ENCODE measurements at regions not wholly inside any gene's neighbourhood (a gene's known extent, or its start where the extent isn't known, plus 50 kb on each side); places are given as distances from the start of the nearest gene placed in this dataset.

DNA sequence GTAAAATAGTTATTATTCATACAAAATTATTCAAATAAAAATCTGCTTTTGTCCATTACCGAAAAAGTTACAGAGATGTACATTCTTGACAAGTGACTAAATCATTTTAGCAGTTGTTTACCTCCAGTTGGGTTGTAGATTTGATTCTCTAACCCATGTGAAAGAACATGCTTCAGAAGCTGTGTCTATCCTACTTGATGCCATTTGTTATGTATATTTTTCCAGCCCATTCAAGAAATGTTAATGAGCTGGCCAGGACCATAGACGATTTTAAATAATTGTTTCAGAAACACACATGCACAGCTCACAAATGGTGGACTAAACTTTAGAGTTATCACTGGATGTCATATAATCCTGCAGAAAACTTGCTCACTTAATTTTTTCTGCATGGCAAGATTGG lies 391.1 kb upstream of the REG3G start:
- DNase-seq (ENCODE audit: low spot score): no peak
- Histone ChIP-seq H3K4me1 (ENCODE audit: control insufficient read depth in 4 of 4, insufficient read depth in 4 of 4, low read length in 3 of 4) (no peaks in the 10 kb centered on the region), H3K9ac (ENCODE audit: low read depth in 1 of 2, low read length in 2 of 2) (no peak overlapping the region), H3K36me3 (ENCODE audit: control insufficient read depth in 4 of 4, insufficient read depth in 3 of 4, low read depth in 1 of 4, low read length in 3 of 4) (no peaks in the 10 kb centered on the region), H3K27ac (ENCODE audit: low read depth in 1 of 2, low read length in 2 of 2) (no peak overlapping the region), H3K27me3 (ENCODE audit: control insufficient read depth in 4 of 4, insufficient read depth in 4 of 4, low read length in 3 of 4) (no peaks in the 10 kb centered on the region), H3K4me3 (ENCODE audit: low read depth in 1 of 3, low read length in 3 of 3) (no peak overlapping the region), H3K9me3 (ENCODE audit: control insufficient read depth in 4 of 4, low read length in 3 of 4) (peaks cover 0 to 3% (median 1%) of the 10 kb centered on the region in 4 donors)
- no peak for TF ChIP-seq HNF4G (IDR thresholded peaks at IDR 0.05)
- WGBS: 44% methylated on average over 2 of the region's 2 CpGs

DNA sequence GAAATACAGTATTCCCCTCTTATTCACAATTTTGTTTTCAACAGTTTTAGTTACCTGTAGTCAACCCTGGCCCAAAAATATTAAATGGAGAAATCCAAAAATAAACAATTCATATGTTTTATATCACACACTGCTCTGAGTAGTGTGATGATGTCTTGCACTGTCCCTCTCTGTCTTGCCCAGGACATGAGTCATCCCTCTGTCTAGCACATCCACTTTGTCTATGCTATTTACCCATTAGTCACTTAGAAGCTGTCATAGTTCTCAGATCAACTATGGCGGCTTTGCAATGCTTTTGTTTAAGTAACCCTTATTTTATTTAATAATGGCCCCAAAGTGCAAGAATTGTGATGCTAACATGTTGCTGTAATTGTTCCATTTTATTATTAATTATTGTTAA lies 380.6 kb upstream of the REG3G start:
- DNase-seq (ENCODE audit: low spot score): no peak
- H3K9me3 ChIP-seq (ENCODE audit: control insufficient read depth in 4 of 4, low read length in 3 of 4): no peaks in the 10 kb centered on the region
- H3K27me3 ChIP-seq (ENCODE audit: control insufficient read depth in 4 of 4, insufficient read depth in 4 of 4, low read length in 3 of 4): peaks cover 0 to 4% (median 0%) of the 10 kb centered on the region in 4 donors
- TF ChIP-seq EGR1 (IDR thresholded peaks at IDR 0.05; ENCODE audit: low read depth in 2 of 2) (no peak), RXRA (IDR thresholded peaks at IDR 0.05) (no peak), SP1 (IDR thresholded peaks at IDR 0.05) (no peak), MAX (IDR thresholded peaks at IDR 0.05) (no peak)
- H3K27ac ChIP-seq (ENCODE audit: low read depth in 1 of 2, low read length in 2 of 2): no peak overlapping the region
- WGBS: 65% methylated on average over 1 of the region's 1 CpG
- no peaks in the 10 kb centered on the region for H3K4me1 ChIP-seq (ENCODE audit: control insufficient read depth in 4 of 4, insufficient read depth in 4 of 4, low read length in 3 of 4)
- no peak overlapping the region for H3K9ac ChIP-seq (ENCODE audit: low read depth in 1 of 2, low read length in 2 of 2)
- H3K36me3 ChIP-seq (ENCODE audit: control insufficient read depth in 4 of 4, insufficient read depth in 3 of 4, low read depth in 1 of 4, low read length in 3 of 4): no peaks in the 10 kb centered on the region
- H3K4me3 ChIP-seq (ENCODE audit: low read depth in 1 of 3, low read length in 3 of 3): no peak overlapping the region

- H3K9me3 ChIP-seq (ENCODE audit: control insufficient read depth in 4 of 4, low read length in 3 of 4): no peaks in the 10 kb centered on the region
- peaks cover 0 to 4% (median 0%) of the 10 kb centered on the region in 4 donors for H3K27me3 ChIP-seq (ENCODE audit: control insufficient read depth in 4 of 4, insufficient read depth in 4 of 4, low read length in 3 of 4)
- TF ChIP-seq, protein P1, sequence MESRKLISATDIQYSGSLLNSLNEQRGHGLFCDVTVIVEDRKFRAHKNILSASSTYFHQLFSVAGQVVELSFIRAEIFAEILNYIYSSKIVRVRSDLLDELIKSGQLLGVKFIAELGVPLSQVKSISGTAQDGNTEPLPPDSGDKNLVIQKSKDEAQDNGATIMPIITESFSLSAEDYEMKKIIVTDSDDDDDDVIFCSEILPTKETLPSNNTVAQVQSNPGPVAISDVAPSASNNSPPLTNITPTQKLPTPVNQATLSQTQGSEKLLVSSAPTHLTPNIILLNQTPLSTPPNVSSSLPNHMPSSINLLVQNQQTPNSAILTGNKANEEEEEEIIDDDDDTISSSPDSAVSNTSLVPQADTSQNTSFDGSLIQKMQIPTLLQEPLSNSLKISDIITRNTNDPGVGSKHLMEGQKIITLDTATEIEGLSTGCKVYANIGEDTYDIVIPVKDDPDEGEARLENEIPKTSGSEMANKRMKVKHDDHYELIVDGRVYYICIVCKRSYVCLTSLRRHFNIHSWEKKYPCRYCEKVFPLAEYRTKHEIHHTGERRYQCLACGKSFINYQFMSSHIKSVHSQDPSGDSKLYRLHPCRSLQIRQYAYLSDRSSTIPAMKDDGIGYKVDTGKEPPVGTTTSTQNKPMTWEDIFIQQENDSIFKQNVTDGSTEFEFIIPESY (IDR thresholded peaks at IDR 0.05): no peak
- no peak for TF ChIP-seq YY1 (IDR thresholded peaks at IDR 0.05)
- no peak for TF ChIP-seq FOXA1 (IDR thresholded peaks at IDR 0.05)
- TF ChIP-seq, protein P2, sequence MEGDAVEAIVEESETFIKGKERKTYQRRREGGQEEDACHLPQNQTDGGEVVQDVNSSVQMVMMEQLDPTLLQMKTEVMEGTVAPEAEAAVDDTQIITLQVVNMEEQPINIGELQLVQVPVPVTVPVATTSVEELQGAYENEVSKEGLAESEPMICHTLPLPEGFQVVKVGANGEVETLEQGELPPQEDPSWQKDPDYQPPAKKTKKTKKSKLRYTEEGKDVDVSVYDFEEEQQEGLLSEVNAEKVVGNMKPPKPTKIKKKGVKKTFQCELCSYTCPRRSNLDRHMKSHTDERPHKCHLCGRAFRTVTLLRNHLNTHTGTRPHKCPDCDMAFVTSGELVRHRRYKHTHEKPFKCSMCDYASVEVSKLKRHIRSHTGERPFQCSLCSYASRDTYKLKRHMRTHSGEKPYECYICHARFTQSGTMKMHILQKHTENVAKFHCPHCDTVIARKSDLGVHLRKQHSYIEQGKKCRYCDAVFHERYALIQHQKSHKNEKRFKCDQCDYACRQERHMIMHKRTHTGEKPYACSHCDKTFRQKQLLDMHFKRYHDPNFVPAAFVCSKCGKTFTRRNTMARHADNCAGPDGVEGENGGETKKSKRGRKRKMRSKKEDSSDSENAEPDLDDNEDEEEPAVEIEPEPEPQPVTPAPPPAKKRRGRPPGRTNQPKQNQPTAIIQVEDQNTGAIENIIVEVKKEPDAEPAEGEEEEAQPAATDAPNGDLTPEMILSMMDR (IDR thresholded peaks at IDR 0.05; ENCODE audit: low read depth, low read length, missing input control): no peak
- TF ChIP-seq NR2F2 (IDR thresholded peaks at IDR 0.05): no peak
- no peak for TF ChIP-seq JUND (IDR thresholded peaks at IDR 0.05)
- no peak for TF ChIP-seq HNF4G (IDR thresholded peaks at IDR 0.05)
- no peak for TF ChIP-seq FOXA2 (IDR thresholded peaks at IDR 0.05)
- TF ChIP-seq TAF1 (conservative IDR thresholded peaks at IDR 0.05): no peak
- TF ChIP-seq RAD21 (IDR thresholded peaks at IDR 0.05): no peak
- TF ChIP-seq ATF3 (IDR thresholded peaks at IDR 0.05): no peak
- TF ChIP-seq, protein P3, sequence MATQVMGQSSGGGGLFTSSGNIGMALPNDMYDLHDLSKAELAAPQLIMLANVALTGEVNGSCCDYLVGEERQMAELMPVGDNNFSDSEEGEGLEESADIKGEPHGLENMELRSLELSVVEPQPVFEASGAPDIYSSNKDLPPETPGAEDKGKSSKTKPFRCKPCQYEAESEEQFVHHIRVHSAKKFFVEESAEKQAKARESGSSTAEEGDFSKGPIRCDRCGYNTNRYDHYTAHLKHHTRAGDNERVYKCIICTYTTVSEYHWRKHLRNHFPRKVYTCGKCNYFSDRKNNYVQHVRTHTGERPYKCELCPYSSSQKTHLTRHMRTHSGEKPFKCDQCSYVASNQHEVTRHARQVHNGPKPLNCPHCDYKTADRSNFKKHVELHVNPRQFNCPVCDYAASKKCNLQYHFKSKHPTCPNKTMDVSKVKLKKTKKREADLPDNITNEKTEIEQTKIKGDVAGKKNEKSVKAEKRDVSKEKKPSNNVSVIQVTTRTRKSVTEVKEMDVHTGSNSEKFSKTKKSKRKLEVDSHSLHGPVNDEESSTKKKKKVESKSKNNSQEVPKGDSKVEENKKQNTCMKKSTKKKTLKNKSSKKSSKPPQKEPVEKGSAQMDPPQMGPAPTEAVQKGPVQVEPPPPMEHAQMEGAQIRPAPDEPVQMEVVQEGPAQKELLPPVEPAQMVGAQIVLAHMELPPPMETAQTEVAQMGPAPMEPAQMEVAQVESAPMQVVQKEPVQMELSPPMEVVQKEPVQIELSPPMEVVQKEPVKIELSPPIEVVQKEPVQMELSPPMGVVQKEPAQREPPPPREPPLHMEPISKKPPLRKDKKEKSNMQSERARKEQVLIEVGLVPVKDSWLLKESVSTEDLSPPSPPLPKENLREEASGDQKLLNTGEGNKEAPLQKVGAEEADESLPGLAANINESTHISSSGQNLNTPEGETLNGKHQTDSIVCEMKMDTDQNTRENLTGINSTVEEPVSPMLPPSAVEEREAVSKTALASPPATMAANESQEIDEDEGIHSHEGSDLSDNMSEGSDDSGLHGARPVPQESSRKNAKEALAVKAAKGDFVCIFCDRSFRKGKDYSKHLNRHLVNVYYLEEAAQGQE (IDR thresholded peaks at IDR 0.05): no peak
- no peak for TF ChIP-seq EGR1 (IDR thresholded peaks at IDR 0.05; ENCODE audit: low read depth in 2 of 2)
- 54% methylated on average over 5 of the region's 5 CpGs for WGBS
- DNase-seq (ENCODE audit: low spot score): no peak
- no peak overlapping the region for H3K9ac ChIP-seq (ENCODE audit: low read depth in 1 of 2, low read length in 2 of 2)
- H3K4me3 ChIP-seq (ENCODE audit: low read depth in 1 of 3, low read length in 3 of 3): no peak overlapping the region
- H3K36me3 ChIP-seq (ENCODE audit: control insufficient read depth in 4 of 4, insufficient read depth in 3 of 4, low read depth in 1 of 4, low read length in 3 of 4): no peaks in the 10 kb centered on the region
- no peaks in the 10 kb centered on the region for H3K4me1 ChIP-seq (ENCODE audit: control insufficient read depth in 4 of 4, insufficient read depth in 4 of 4, low read length in 3 of 4)
- no peak overlapping the region for H3K27ac ChIP-seq (ENCODE audit: low read depth in 1 of 2, low read length in 2 of 2)
These were observed 378.8 kb upstream of the REG3G start for GRCh38 chr2:78646533-78647364.
